Nucleus accumbens (tissue), 56 donors: ENCODE measurements at regions not wholly inside any gene's neighbourhood (a gene's known extent, or its start where the extent isn't known, plus 50 kb on each side); places are given as distances from the start of the nearest gene placed in this dataset.
A peak's percentile ranks its signal among the peaks of the same experiment; 100 is the strongest.

Experiments used
- DNase-seq, 56 donors: peaks; one replicate each; lab custom pipeline; 2025; lab: John Stamatoyannopoulos, UW

DNA sequence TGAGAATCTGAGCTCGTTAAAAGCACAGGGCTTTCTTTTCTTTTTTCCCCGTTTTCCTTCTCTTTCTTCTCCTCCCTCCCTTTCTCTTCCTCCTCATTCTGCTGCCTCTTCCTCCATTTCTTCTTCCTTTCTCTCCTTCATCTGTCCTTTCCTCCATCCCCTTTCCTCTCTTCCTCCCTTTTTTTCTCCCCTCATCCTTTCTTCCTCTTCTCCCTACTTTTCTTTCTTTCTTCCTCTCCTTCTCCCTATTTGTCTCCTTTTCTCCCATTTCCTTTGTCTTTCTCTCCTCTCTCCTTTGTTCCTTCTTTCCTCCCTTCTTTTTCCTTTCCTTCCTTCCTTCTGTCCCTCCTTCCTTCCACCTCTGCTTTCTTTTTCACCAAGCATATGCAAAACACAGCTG lies 649.4 kb downstream of the IRX1 start:
- DNase-seq: no peak

- no peak for DNase-seq
Observed at GRCh38 chr5:4245511-4245910, 649.9 kb downstream of the IRX1 start.

DNA sequence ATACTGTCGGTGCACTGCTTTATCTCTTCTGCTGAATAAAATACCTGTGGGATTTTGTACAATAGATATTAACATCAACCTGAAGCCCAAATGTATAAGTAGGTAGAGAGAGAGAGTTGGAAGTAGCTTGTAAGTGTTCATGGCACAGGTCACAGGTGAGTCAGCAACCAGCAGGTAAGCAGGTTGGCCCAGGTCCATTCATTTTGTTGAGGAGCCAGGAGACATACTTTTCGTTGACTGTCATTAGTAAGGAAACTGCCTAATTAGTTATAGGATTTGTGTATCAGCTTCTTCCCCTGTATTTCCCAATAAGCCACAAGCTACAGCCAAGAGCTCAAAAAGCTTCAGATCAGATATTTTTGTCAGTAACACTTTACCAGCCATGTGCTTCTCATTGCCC lies 650.8 kb downstream of the IRX1 start:
- DNase-seq: no peak

DNA sequence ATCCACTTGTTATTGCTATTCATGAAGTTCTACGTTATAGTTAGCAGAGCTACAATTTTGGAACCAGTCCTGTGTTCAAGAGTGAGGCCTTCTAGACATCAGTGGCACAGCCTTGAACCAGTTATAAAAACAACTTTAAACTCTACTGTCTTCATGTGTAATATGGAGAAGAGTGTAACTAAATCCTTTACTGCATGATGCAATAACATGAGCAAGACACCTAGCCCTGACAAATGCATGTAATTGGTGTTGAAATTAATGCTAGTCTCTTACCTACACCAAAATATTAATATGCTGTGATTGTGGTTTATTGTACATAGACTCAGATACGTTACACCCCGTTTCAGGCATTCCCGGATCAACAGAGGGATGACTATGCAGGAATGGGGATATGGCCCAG lies 654.6 kb downstream of the IRX1 start:
- DNase-seq: no peak

DNA sequence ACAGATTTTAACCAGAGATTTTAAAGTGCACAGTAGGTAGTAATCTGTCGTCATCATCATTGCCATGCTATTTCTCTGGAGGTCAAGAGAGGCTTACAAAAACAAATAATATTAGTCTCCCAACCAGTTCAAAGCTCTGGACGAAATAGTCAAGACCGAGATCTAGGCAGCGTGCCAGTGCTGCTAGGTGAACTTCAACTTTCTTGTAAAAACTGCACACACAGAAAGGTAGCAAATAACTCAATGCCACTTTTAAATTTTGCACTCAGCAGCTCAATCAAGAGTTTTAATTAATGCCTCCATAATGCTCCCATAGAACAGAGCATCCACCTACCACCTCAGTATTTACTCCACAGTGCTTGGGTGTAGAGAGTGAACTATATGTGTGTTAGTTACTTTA lies 656.8 kb downstream of the IRX1 start:
- no peak for DNase-seq

GRCh38 chr5:4254736-4255135 lies 659.1 kb downstream of the IRX1 start:
- DNase-seq: no peak

DNA sequence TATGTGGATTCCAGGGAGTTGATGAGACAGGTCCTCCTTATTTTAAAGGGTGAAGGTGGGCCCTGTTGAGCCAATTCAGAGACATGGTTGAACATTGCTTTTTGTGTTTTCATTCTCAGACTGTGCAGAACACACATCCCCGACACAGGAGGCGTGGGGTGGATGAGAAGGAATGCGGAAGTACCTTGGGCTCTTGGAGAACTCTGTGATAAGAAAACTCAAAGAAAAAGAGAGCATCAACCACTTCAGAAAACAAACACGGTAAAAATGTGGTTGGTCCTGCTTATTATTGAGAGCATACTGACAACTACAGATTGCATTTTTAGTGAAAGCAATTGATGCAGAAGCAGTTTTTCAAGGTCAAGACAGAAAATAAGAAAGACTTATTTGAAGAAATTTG lies 659.8 kb downstream of the IRX1 start:
- DNase-seq: no peak

- DNase-seq: no peak
Observed at GRCh38 chr5:4258170-4258569, 662.5 kb downstream of the IRX1 start.

GRCh38 chr5:4271193-4271592 lies 675.6 kb downstream of the IRX1 start:
- no peak for DNase-seq

GRCh38 chr5:4275232-4275631 lies 679.6 kb downstream of the IRX1 start:
- no peak for DNase-seq

GRCh38 chr5:4294878-4295277 lies 699.2 kb downstream of the IRX1 start:
- no peak for DNase-seq

- DNase-seq: peak in 33 of 56 donors; percentile 1 to 61 (median 12)
Observed at GRCh38 chr5:4295663-4296339, 700.2 kb downstream of the IRX1 start.

DNA sequence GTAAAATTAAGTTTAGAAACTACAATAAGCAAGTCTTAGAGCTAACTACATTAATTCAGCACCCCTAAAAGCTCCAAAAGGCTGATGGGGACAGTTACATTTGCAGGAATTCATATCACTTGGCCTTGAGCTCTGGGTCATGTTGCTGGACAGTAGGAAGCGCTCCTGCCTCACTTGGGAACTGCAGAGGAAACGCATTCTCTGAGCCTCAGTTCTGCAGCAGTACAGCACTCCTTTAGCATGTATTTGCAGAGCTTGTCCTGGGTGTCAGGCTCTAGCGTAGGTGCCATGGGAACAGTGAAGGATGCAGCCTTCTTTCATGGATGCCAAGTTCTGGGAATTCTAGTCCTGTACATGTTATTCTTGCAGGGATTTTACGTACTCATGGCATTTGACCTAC lies 710.4 kb downstream of the IRX1 start:
- no peak for DNase-seq

DNA sequence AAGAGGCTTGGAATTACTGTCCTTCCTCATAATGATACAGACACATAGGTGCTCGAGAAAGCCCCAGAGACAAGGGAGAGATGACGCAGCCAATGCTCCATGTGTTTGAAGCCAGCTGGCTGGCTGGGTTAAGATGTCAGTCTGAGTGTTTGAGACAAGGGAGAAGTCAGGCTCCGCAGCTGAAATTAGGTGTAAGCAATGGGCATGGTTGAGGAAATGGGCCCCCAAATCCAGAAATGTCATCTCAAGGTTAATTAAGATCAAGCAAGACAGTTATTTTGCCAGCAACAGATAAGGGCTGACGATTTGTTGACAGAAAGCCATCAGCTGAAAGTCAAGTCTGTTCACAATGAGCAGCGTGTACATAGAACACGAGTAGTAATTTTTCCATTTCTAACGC lies 713.4 kb downstream of the IRX1 start:
- no peak for DNase-seq

DNA sequence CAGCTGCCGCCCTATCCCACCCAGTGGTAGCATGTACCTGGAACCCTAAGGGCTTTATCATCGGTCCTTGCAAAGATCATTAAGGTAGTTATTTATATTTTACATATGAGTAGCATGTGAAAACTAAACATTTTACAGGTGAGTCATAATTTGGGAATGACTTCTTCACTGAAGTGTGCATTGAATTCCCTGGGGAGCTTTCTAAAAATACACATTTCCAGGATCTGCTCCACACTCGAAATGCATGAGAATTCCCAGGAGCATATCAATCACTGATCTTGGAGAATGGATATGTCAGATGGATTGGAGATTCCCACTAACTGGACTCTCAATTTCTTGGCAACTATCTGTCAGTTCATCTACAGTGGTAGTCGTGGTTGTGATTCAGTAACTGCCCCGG lies 717.5 kb downstream of the IRX1 start:
- no peak for DNase-seq

GRCh38 chr5:4319478-4320128 lies 724.0 kb downstream of the IRX1 start:
- no peak for DNase-seq

- DNase-seq: no peak
Observed at GRCh38 chr5:4330327-4330726, 734.7 kb downstream of the IRX1 start.

DNA sequence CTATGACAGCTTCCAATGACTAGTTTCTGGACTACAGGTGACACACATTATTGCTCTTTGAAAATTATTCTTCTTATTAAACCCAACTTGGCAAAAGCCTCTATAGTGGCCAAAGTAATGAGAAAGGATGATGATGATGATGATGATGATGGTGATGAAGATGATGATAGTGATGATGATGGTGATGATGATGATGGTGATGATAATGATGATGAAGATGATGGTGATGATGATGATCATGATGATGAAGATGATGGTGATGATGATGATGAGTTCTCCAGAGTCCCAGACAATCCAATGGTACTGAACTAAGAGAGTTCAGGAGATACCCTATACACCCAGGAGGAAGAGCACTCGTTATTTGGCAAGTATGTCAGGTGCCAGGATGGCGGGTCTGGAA lies 739.4 kb downstream of the IRX1 start:
- no peak for DNase-seq

DNA sequence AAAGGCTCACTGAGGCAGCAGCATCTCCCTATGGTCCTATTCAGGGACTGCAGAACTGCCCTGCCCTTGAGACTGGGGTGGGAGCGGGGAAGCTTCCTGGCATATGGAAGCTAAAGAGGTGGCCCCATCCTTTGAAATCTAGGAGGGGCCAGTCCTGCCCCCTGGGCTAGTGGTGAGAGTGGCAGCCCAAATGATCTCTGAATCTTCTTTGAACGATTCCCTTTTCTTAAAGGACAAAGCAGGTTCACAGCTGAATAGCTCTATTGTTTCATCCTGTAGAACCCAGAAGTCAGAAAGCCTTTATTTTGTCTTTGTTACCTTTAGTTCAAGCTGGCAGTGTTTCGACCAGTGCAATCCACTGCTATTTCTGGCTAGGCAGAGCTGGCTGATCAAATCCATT lies 741.9 kb downstream of the IRX1 start:
- DNase-seq: no peak

DNA sequence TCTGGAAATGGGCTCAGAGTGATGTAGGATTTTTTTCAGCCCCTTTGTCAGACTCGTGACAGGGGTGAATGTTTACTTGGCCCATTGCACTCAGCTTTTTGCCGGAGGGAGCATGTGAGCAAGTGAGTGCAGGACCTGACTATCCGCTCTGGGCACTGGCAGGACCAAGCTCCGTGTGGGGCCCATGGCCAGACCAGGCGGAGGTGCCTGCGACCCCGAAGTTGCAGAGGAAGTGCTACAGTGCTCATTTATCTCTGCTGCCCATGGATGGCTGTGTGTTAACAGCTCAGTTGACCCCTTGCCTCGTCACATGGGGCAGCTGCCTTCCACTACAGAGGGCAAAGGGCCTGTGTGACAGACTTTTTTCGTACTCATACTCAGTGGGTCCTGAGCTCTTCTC lies 744.3 kb downstream of the IRX1 start:
- DNase-seq: no peak

- no peak for DNase-seq
Observed at GRCh38 chr5:4345850-4346249, 750.2 kb downstream of the IRX1 start.

DNA sequence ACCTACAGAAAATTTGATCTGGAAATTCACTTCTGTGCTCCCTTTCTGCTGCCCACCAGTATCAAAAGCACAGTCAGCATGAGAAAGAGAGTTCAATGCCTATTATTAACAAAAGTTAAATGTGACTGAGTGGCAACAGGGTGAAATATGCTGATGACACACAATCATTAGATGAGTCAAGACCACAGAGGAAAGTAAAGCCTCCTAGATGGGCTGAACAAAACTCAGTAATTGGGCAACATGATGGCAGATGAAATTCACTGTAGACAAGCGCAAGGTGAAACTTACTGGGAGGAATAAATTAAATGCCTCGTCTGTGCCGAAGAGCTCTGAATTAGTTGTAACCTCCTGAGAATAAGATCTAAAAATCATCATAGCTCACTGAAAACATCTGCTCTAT lies 752.8 kb downstream of the IRX1 start:
- peak in 8 of 56 donors; percentile 2 to 71 (median 15) for DNase-seq

GRCh38 chr5:4348919-4349318 lies 753.3 kb downstream of the IRX1 start:
- DNase-seq: no peak
